Erythroblast (primary cell): ENCODE measurements at regions not wholly inside any gene's neighbourhood (a gene's known extent, or its start where the extent isn't known, plus 50 kb on each side); places are given as distances from the start of the nearest gene placed in this dataset.

Experiments used
- GATA1 ChIP-seq: IDR thresholded peaks from 2 replicates; pipeline ENCODE4 v1.6.1; 2011; ENCODE audit warnings: low read depth, mild to moderate bottlenecking, control low read depth, low read length, moderate library complexity
- POLR2A ChIP-seq: IDR thresholded peaks from 2 replicates; pipeline ENCODE4 v1.6.1; 2011; ENCODE audit warnings: mild to moderate bottlenecking, low read length

DNA sequence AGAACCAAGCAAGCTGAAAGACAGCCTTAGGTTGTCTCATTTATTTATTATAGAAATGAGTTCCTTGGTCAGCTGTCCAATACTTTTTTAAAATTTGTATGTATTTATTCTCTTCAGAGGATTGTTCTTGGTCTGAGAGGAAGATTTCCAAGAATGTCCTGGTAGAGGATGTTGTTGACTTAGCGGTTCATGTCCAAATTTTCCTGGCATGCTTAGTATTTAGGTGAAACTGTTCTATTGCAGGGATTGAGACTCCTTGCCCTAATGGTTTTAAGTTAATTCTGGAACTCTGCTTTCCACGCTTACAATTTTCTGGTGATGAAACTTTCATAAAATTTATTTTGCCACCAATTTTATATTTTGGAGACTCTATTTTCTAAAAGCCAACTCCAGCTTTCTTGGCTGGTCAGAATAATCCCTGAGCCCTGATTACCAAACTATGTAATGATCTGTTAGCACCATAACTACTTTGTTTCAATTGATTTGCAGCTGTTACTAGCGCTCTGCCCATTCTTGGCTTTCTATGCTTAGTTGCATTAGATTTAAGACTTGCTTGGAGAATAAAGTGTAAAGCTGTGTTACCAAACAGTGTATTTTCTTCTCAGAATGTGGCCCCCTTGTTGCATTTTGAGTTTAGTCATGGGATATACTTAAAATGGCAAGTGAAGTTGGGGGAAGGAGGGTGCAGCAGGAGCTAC, 1868.8 kb upstream of the CELF4 start:
- TF ChIP-seq POLR2A, result no peak
- TF ChIP-seq GATA1, result no peak
